ENCODE measurements at regions not wholly inside any gene's neighbourhood (a gene's known extent, or its start where the extent isn't known, plus 50 kb on each side); places are given as distances from the start of the nearest gene placed in this dataset.

- Mint-ChIP-seq H3K27me3 (ENCODE audit: low read depth) (no peaks in the 10 kb centered on the region), H3K4me1 (no peaks in the 10 kb centered on the region), H3K36me3 (ENCODE audit: low read depth) (no peaks in the 10 kb centered on the region), H3K4me3 (no peak overlapping the region), H3K27ac (ENCODE audit: unreplicated experiment) (no peak overlapping the region), H3K9me3 (no peaks in the 10 kb centered on the region)
- no peak for DNase-seq (ENCODE audit: low read depth, low spot score)
- TF ChIP-seq, protein P1, sequence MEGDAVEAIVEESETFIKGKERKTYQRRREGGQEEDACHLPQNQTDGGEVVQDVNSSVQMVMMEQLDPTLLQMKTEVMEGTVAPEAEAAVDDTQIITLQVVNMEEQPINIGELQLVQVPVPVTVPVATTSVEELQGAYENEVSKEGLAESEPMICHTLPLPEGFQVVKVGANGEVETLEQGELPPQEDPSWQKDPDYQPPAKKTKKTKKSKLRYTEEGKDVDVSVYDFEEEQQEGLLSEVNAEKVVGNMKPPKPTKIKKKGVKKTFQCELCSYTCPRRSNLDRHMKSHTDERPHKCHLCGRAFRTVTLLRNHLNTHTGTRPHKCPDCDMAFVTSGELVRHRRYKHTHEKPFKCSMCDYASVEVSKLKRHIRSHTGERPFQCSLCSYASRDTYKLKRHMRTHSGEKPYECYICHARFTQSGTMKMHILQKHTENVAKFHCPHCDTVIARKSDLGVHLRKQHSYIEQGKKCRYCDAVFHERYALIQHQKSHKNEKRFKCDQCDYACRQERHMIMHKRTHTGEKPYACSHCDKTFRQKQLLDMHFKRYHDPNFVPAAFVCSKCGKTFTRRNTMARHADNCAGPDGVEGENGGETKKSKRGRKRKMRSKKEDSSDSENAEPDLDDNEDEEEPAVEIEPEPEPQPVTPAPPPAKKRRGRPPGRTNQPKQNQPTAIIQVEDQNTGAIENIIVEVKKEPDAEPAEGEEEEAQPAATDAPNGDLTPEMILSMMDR (conservative IDR thresholded peaks at IDR 0.05), result no peak
Observed at GRCh38 chr3:139732729-139733128, 55.0 kb upstream of the NMNAT3 start.

DNA sequence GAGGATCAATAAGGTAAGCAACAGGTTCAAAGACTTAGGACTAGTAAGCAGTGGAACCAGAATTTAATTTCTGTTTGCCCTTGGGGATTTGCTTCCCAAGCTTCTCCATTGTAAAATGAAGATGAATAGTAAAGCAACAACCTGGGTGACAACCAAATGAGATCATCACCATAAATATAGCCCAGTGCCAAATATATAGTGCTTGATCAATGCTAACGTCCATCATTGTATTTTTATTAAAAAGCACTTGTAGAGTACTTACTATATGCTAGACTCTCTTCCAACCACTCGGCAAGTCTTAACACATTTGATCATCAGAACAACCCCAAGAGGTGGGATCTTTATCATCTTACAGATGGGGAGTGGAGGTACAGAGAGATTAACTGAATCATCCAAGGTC is 51.5 kb upstream of the NMNAT3 start:
- H3K27me3 Mint-ChIP-seq (ENCODE audit: low read depth), result no peaks in the 10 kb centered on the region
- H3K27ac Mint-ChIP-seq (ENCODE audit: unreplicated experiment), result no peak overlapping the region
- H3K4me3 Mint-ChIP-seq, result no peak overlapping the region
- H3K9me3 Mint-ChIP-seq, result no peaks in the 10 kb centered on the region
- H3K36me3 Mint-ChIP-seq (ENCODE audit: low read depth), result no peaks in the 10 kb centered on the region
- DNase-seq (ENCODE audit: low read depth, low spot score), result no peak
- H3K4me1 Mint-ChIP-seq, result no peaks in the 10 kb centered on the region
- TF ChIP-seq, protein P1 (conservative IDR thresholded peaks at IDR 0.05), result no peak

- no peak for DNase-seq (ENCODE audit: low read depth, low spot score)
- TF ChIP-seq, protein P1 (conservative IDR thresholded peaks at IDR 0.05), result no peak
- Mint-ChIP-seq H3K27me3 (ENCODE audit: low read depth) (no peaks in the 10 kb centered on the region), H3K27ac (ENCODE audit: unreplicated experiment) (no peak overlapping the region), H3K36me3 (ENCODE audit: low read depth) (no peaks in the 10 kb centered on the region), H3K4me1 (no peaks in the 10 kb centered on the region), H3K9me3 (no peaks in the 10 kb centered on the region), H3K4me3 (no peak overlapping the region)
Observed at GRCh38 chr3:139728414-139728813, 50.6 kb upstream of the NMNAT3 start.

Measured in neural crest cell (in vitro differentiated cells).